K562 (cell line): ENCODE measurements at regions not wholly inside any gene's neighbourhood (a gene's known extent, or its start where the extent isn't known, plus 50 kb on each side); places are given as distances from the start of the nearest gene placed in this dataset.

Experiments
- ATAC-seq: fragments of 200-7000 bp; cut with Tn5 transposase; 3 replicates; pipeline ENCODE4 v1.9.1; 2020; ENCODE audit warnings: moderate library complexity
- BruUV-seq: library from RNA; stranded (reverse); fragments of 400-500 nt; replicated peaks from 2 replicates; lab custom pipeline; 2021; lab: Mats Ljungman, UMichigan
- CTCF ChIA-PET: fragments of 300-600 bp; formaldehyde crosslinking; extraction: SDS; loops from one replicate; lab custom pipeline; 2021; ENCODE audit warnings: low intra/inter-chr PET ratio; lab: Yijun Ruan, JAX
- POLR2A ChIA-PET: fragments of 300-600, 350-650 bp; sonication (Branson Sonifier 250); formaldehyde crosslinking; extraction: SDS; loops from one replicate; lab custom pipeline; 2021; ENCODE audit warnings: antibody characterized with exemption, inconsistent platforms; lab: Yijun Ruan, JAX
- DNase-seq, 4 experiments: peaks; one replicate each; pipeline versions ENCODE4 v3.0.0 to v3.0.0-alpha.2; 2011 to 2018; ENCODE audit warnings: low spot score in 3 of 4, mixed read lengths in 3 of 4; ENCODE audit errors: extremely low read depth in 1 of 4
- FAIRE-seq: peaks from 2 replicates; lab custom pipeline; 2011; peaks lifted over from hg19 to GRCh38; lab: Jason Lieb, UNC
- H2AFZ ChIP-seq: 2 replicates; pipeline ENCODE4 v1.6.0; 2011; ENCODE audit warnings: low read depth, low read length, control low read depth, inconsistent platforms
- H3K27ac ChIP-seq: fragments of 200-600 bp; 3 replicates; pipeline ENCODE4 v1.8.0; 2011; ENCODE audit warnings: low read depth, mild to moderate bottlenecking, control low read depth, inconsistent platforms, low read length, moderate library complexity, mixed read lengths; ENCODE audit errors: extremely low read depth
- H3K27me3 ChIP-seq, 2 experiments: fragments of 300-600 bp in 1 of 2; 2 replicates in 1 of 2; 3 replicates in 1 of 2; pipeline versions ENCODE4 v1.6.0 to v1.8.0; 2011; ENCODE audit warnings: inconsistent platforms in 2 of 2, low read length in 2 of 2, mild to moderate bottlenecking in 1 of 2, mixed read lengths in 1 of 2, moderate library complexity in 1 of 2; ENCODE audit not compliant: control insufficient read depth in 2 of 2, insufficient read depth in 2 of 2
- H3K36me3 ChIP-seq: fragments of 300-600 bp; 3 replicates; pipeline ENCODE4 v1.8.0; 2011; ENCODE audit warnings: mild to moderate bottlenecking, low read length, inconsistent platforms; ENCODE audit not compliant: control insufficient read depth, insufficient read depth
- H3K4me1 ChIP-seq, 2 experiments: fragments of 200-600 bp in 1 of 2; replicated peaks in 1 of 2; 2 replicates in 1 of 2; 3 replicates in 1 of 2; pipeline versions ENCODE4 v1.5.1 to v1.8.0; 2011; ENCODE audit warnings: inconsistent platforms in 2 of 2, low read length in 2 of 2, mild to moderate bottlenecking in 1 of 2, mixed read lengths in 1 of 2, moderate library complexity in 1 of 2; ENCODE audit not compliant: control insufficient read depth in 2 of 2, insufficient read depth in 2 of 2
- H3K4me2 ChIP-seq: 2 replicates; pipeline ENCODE4 v1.6.1; 2011; ENCODE audit warnings: low read length, control low read depth, inconsistent platforms, mixed read lengths; ENCODE audit not compliant: insufficient read depth
- H3K4me3 ChIP-seq: fragments of 200-600 bp; sonication (generic), shearing (Covaris generic); 2 replicates; pipeline ENCODE4 v1.5.1; 2016; ENCODE audit warnings: control low read depth, inconsistent platforms
- H3K79me2 ChIP-seq: fragments of 200-600 bp; 3 replicates; pipeline ENCODE4 v1.8.0; 2011; ENCODE audit warnings: low read length, inconsistent platforms; ENCODE audit not compliant: control insufficient read depth, insufficient read depth
- H3K9ac ChIP-seq, 2 experiments: 2 replicates each; pipeline versions ENCODE4 v1.6.0 to v1.6.1; 2011; ENCODE audit warnings: low read depth in 2 of 2, low read length in 2 of 2, control low read depth in 1 of 2, inconsistent platforms in 1 of 2, mild to moderate bottlenecking in 1 of 2, mixed read lengths in 1 of 2; ENCODE audit not compliant: insufficient read depth in 1 of 2
- H3K9me1 ChIP-seq: one replicate; pipeline ENCODE4 v1.6.0; 2011; ENCODE audit warnings: inconsistent platforms, mild to moderate bottlenecking, low read length, moderate library complexity; ENCODE audit not compliant: control insufficient read depth, insufficient read depth
- H3K9me3 ChIP-seq: replicated peaks from 2 replicates; pipeline ENCODE4 v1.5.1; 2011; ENCODE audit warnings: low read depth, low read length, inconsistent platforms; ENCODE audit not compliant: control insufficient read depth, insufficient read depth
- H4K20me1 ChIP-seq: replicated peaks from 2 replicates; pipeline ENCODE4 v1.6.1; 2011; ENCODE audit warnings: low read length, inconsistent platforms, mixed read lengths; ENCODE audit not compliant: control insufficient read depth, insufficient read depth
- CREBBP ChIP-seq: IDR thresholded peaks from one replicate; pipeline ENCODE4 v1.6.1; 2012; ENCODE audit warnings: low read depth, mild to moderate bottlenecking, control low read depth, inconsistent platforms, low read length
- MCM2 ChIP-seq: fragments of 450-650 bp; IDR thresholded peaks from 2 replicates; pipeline ENCODE4 v1.6.1; 2017; ENCODE audit warnings: low read depth, mild to moderate bottlenecking
- NR3C1 ChIP-seq: sonication (generic); formaldehyde crosslinking; IDR thresholded peaks from 2 replicates; pipeline ENCODE4 v1.8.1; 2022; ENCODE audit warnings: missing genetic modification reagents
- ZNF436 ChIP-seq: fragments of 250-450, 450-650 bp; sonication (Bioruptor Pico); formaldehyde crosslinking; IDR thresholded peaks from 2 replicates; pipeline ENCODE4 v1.7.0; 2020; ENCODE audit warnings: mild to moderate bottlenecking
- ZNF717 ChIP-seq: fragments of 250-450 bp; sonication (Bioruptor Pico); IDR thresholded peaks from 2 replicates; pipeline ENCODE4 v1.5.0; 2021
- WGBS: fragments of 100-300 bp; shearing (Covaris generic); methylation state at CpG from one replicate; pipeline ENCODE4 v1.1.6; 2016; ENCODE audit warnings: low coverage, mixed read lengths; ENCODE audit not compliant: insufficient coverage; ENCODE audit errors: missing lambda C conversion rate; 5-methylcytosine and 5-hydroxymethylcytosine counted together
- in situ Hi-C: fragments of 300-500 bp; cut with MboI; formaldehyde crosslinking; loops from 4 replicates; pipeline ENCODE4 v1.15.0; 2018; ENCODE audit warnings: inconsistent platforms, mixed read lengths
- intact Hi-C: fragments of 100-400 bp; cut with micrococcal nuclease; formaldehyde crosslinking; loops from 2 replicates; pipeline ENCODE4 v1.14.2; 2022
- TF ChIP-seq, protein P1 (sequence below): fragments of 450-650 bp; IDR thresholded peaks from 2 replicates; pipeline ENCODE4 v1.6.1; 2014; ENCODE audit warnings: low read depth, mild to moderate bottlenecking, moderate library complexity, borderline replicate concordance
- TF ChIP-seq, protein P2 (sequence below): fragments of 450-650 bp; formaldehyde crosslinking; IDR thresholded peaks from 2 replicates; pipeline ENCODE4 v1.4.0; 2022; ENCODE audit warnings: mild to moderate bottlenecking, moderate library complexity

DNA sequence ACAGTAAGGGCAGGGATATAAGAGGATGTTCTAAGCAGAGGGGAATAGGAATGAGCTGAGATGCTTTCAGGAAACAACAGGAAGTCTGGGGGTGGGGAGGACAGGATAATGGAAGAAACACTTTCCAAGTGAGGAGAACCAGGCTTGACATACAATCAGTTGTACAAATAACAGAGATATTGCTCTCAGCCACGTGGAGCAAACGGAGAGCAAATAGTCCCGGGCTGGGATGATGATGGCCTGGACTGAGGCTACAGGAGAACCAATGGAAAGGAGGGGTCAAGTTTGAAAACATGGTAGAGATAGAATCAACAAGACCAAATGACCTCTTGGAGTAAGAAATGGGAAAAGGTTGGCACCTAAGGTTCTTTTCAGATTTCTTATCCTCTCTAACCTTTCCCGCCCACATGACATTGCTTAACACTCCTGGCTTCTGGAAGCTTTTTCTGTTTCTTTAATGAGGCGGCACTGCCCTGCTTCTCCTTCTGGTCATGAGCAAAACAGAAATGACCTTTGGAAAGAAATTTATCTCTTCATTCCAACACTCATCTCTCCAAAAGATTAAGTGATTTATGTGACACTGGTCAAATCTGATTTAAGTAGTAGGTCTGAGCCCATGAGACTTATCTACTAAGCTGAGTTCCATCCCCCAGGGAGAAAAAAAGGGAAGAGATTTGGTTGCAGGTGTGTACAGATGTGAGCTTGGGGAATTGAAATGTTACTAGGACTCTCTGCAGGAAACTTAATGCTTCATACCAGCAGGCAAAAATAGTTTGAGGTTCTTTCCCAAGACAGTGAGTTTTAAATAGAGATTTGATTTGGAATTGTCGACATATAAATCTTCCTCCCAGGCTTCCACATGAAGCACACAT lies 442.9 kb upstream of the HNRNPA3 start:
- Histone ChIP-seq H3K9ac (no peak overlapping the region), H3K27ac (no peak overlapping the region), H2AFZ (no peak overlapping the region), H4K20me1 (no peaks in the 10 kb centered on the region), H3K36me3 (no peaks in the 10 kb centered on the region), H3K4me2 (no peak overlapping the region), H3K79me2 (no peaks in the 10 kb centered on the region), H3K4me3 (no peak overlapping the region), H3K9me3 (no peaks in the 10 kb centered on the region), H3K9me1 (no peaks in the 10 kb centered on the region), H3K27me3 (peaks cover 8 to 10% of the 10 kb centered on the region in 2 experiments; a peak in 3 of 5 replicates), H3K4me1 (no peaks in the 10 kb centered on the region)
- DNase-seq (no peak), ATAC-seq (no peak), FAIRE-seq (no peak)
- intact Hi-C loops = no loop called here
- POLR2A ChIA-PET = no interaction called here
- CTCF ChIA-PET = no interaction called here
- in situ Hi-C loops = no loop called here
- WGBS = under 1% methylated on average over 6 of the region's 6 CpGs
- BruUV-seq = no TSS peak
- TF ChIP-seq ZNF717 (no peak), CREBBP (no peak)

DNA sequence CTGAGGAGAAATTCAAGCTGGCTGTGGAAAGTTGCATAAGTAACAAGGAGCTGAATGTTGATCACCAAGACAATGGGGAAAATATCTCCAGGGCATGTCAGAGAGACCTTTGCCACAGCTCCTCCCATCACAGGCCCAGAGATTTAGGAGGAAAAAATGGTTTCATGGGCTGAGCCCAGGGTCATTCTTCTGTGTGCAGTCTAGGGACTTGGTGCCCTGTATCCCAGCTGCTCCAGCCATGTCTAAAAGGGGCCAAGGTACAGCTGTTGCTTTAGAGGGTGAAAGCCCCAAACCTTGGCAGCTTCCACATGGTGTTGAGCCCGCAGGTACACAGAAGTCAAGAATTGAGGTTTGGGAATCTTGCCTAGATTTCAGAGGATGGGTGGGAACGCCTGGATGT lies 439.8 kb upstream of the HNRNPA3 start:
- in situ Hi-C loops = no loop called here
- FAIRE-seq (no peak), DNase-seq (no peak), ATAC-seq (no peak)
- no TSS peak for BruUV-seq
- Histone ChIP-seq H3K9me1 (no peaks in the 10 kb centered on the region), H3K9ac (no peak overlapping the region), H3K4me2 (no peak overlapping the region), H3K27me3 (no peaks in the 10 kb centered on the region), H3K4me3 (no peak overlapping the region), H3K27ac (no peak overlapping the region), H2AFZ (no peak overlapping the region), H3K36me3 (no peaks in the 10 kb centered on the region)
- POLR2A ChIA-PET = interaction anchor here (0.6 kb wide), 1 partner anchor 150 kb away, joined by 3 read pairs; no protein-coding TSS in a partner anchor
- CTCF ChIA-PET = no interaction called here
- TF ChIP-seq MCM2 = no peak
- TF ChIP-seq, protein P1, sequence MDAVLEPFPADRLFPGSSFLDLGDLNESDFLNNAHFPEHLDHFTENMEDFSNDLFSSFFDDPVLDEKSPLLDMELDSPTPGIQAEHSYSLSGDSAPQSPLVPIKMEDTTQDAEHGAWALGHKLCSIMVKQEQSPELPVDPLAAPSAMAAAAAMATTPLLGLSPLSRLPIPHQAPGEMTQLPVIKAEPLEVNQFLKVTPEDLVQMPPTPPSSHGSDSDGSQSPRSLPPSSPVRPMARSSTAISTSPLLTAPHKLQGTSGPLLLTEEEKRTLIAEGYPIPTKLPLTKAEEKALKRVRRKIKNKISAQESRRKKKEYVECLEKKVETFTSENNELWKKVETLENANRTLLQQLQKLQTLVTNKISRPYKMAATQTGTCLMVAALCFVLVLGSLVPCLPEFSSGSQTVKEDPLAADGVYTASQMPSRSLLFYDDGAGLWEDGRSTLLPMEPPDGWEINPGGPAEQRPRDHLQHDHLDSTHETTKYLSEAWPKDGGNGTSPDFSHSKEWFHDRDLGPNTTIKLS = no peak
- TF ChIP-seq, protein P2, sequence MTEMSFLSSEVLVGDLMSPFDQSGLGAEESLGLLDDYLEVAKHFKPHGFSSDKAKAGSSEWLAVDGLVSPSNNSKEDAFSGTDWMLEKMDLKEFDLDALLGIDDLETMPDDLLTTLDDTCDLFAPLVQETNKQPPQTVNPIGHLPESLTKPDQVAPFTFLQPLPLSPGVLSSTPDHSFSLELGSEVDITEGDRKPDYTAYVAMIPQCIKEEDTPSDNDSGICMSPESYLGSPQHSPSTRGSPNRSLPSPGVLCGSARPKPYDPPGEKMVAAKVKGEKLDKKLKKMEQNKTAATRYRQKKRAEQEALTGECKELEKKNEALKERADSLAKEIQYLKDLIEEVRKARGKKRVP (CRISPR knock-in tag) = no peak
- no peak for TF ChIP-seq NR3C1
- no peak for TF ChIP-seq ZNF436 (CRISPR knock-in tag)
- TF ChIP-seq, all 486 proteins: peak for 0
- no peaks in the 10 kb centered on the region for H3K4me1 ChIP-seq
- H4K20me1 ChIP-seq = no peaks in the 10 kb centered on the region
- intact Hi-C loops = no loop called here
- no peaks in the 10 kb centered on the region for H3K9me3 ChIP-seq
- no peaks in the 10 kb centered on the region for H3K79me2 ChIP-seq
- WGBS = 0% methylated on average over 2 of the region's 2 CpGs
